Activated CD8-positive, alpha-beta memory T cell treated with anti-CD3 and anti-CD28 coated beads for 1 hour (primary cell): ENCODE measurements at regions not wholly inside any gene's neighbourhood (a gene's known extent, or its start where the extent isn't known, plus 50 kb on each side); places are given as distances from the start of the nearest gene placed in this dataset.

Experiments used
- DNase-seq, 2 donors: peaks; one replicate each; pipeline ENCODE4 v3.0.0-alpha.2; 2020; ENCODE audit warnings: low read depth in 1 of 2; ENCODE audit errors: extremely low read depth in 1 of 2

DNA sequence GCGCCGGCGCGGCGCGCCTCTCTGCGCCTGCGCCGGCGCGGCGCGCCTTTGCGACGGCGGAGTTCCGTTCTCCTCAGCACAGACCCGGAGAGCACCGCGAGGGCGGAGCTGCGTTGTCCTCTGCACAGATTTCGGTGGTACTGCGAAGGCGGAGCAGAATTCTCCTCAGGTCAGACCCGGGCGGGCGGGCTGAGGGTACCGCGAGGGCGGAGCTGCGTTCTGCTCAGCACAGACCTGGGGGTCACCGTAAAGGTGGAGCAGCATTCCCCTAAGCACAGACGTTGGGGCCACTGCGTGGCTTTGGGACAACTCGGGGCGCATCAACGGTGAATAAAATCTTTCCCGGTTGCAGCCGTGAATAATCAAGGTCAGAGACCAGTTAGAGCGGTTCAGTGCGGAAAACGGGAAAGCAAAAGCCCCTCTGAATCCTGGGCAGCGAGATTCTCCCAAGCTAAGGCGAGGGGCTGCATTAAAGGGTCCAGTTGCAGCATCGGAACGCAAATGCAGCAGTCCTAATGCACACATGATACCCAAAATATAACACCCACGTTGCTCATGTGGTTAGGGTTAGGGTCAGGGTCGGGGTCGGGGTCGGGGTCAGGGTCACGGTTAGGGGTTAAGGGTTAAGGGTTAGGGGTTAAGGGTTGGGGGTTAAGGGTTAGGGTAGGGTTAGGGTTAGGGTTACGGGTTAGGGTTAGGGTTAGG lies 168.4 kb downstream of the OR4F15 start:
- peak in 1 of 2 donors; percentile 2 for DNase-seq
